GM12878 (cell line): ENCODE measurements at regions not wholly inside any gene's neighbourhood (a gene's known extent, or its start where the extent isn't known, plus 50 kb on each side); places are given as distances from the start of the nearest gene placed in this dataset.

Experiments used
- ATAC-seq: fragments of 200-7000 bp; cut with Tn5 transposase; 3 replicates; pipeline ENCODE4 v1.9.1; 2020; ENCODE audit warnings: mild to moderate bottlenecking, moderate library complexity
- BruUV-seq: library from RNA; stranded (reverse); fragments of 400-500 nt; replicated peaks from 2 replicates; lab custom pipeline; 2021; lab: Mats Ljungman, UMichigan
- CTCF ChIA-PET: fragments of 300-600 bp; sonication (Branson Sonifier 250); formaldehyde crosslinking; extraction: SDS; loops from one replicate; lab custom pipeline; 2021; ENCODE audit warnings: inconsistent platforms; lab: Yijun Ruan, JAX
- POLR2A ChIA-PET: fragments of 350-600 bp; formaldehyde crosslinking; extraction: SDS; loops from one replicate; lab custom pipeline; 2021; ENCODE audit warnings: inconsistent platforms; lab: Charles Lee
- RAD21 ChIA-PET: fragments of 300-600 bp; sonication (Branson Sonifier 250); formaldehyde crosslinking; loops from one replicate; lab custom pipeline; 2023; ENCODE audit warnings: antibody characterized with exemption; ENCODE audit not compliant: unreplicated experiment; lab: Charles Lee
- SMC1A ChIA-PET: fragments of 300-600 bp; sonication (Branson Sonifier 250); formaldehyde crosslinking; loops from one replicate; lab custom pipeline; 2023; ENCODE audit not compliant: unreplicated experiment, uncharacterized antibody; lab: Charles Lee
- DNase-seq: peaks from one replicate; pipeline ENCODE4 v3.0.0-alpha.2; 2011; ENCODE audit warnings: low read depth, low spot score
- FAIRE-seq: peaks from 3 replicates; lab custom pipeline; 2011; peaks lifted over from hg19 to GRCh38; lab: Jason Lieb, UNC
- H2AFZ ChIP-seq: 2 replicates; pipeline ENCODE4 v1.6.0; 2011; ENCODE audit warnings: low read depth, low read length, control low read depth; ENCODE audit not compliant: control insufficient read depth
- H3K27ac ChIP-seq: 2 replicates; pipeline ENCODE4 v1.5.1; 2011; ENCODE audit warnings: control low read depth; ENCODE audit not compliant: control insufficient read depth, insufficient read depth
- H3K27me3 ChIP-seq, 2 experiments: replicated peaks in 1 of 2; 2 replicates each; pipeline versions ENCODE4 v1.6.0 to v1.6.1; 2011; ENCODE audit warnings: low read length in 1 of 2; ENCODE audit not compliant: control insufficient read depth in 2 of 2, insufficient read depth in 2 of 2
- H3K36me3 ChIP-seq, 2 experiments: 2 replicates each; pipeline ENCODE4 v1.5.1; 2011; ENCODE audit warnings: low read length in 1 of 2; ENCODE audit not compliant: control insufficient read depth in 2 of 2, insufficient read depth in 2 of 2
- H3K4me1 ChIP-seq: 2 replicates; pipeline ENCODE4 v1.6.1; 2011; ENCODE audit warnings: mild to moderate bottlenecking, low read length, moderate library complexity, mixed read lengths; ENCODE audit not compliant: control insufficient read depth, insufficient read depth
- H3K4me2 ChIP-seq: 2 replicates; pipeline ENCODE4 v1.6.0; 2011; ENCODE audit warnings: control low read depth; ENCODE audit not compliant: control insufficient read depth, insufficient read depth
- H3K4me3 ChIP-seq: fragments of 200-600 bp; sonication (generic); 2 replicates; pipeline ENCODE4 v1.5.1; 2016
- H3K79me2 ChIP-seq: 2 replicates; pipeline ENCODE4 v1.6.0; 2011; ENCODE audit warnings: low read length; ENCODE audit not compliant: control insufficient read depth, insufficient read depth
- H3K9ac ChIP-seq: 2 replicates; pipeline ENCODE4 v1.8.0; 2011; ENCODE audit warnings: low read length, control low read depth, mixed read lengths; ENCODE audit not compliant: control insufficient read depth, insufficient read depth
- H3K9me3 ChIP-seq: replicated peaks from 3 replicates; pipeline ENCODE4 v1.5.1; 2011; ENCODE audit warnings: mild to moderate bottlenecking, low read length; ENCODE audit not compliant: control insufficient read depth, insufficient read depth
- H4K20me1 ChIP-seq: 2 replicates; pipeline ENCODE4 v1.6.0; 2011; ENCODE audit not compliant: control insufficient read depth, insufficient read depth
- ATF7 ChIP-seq: fragments of 450-650 bp; IDR thresholded peaks from 2 replicates; pipeline ENCODE4 v1.6.1; 2016; ENCODE audit warnings: low read depth, mild to moderate bottlenecking
- CBX3 ChIP-seq: fragments of 200-600 bp; sonication (generic); IDR thresholded peaks from 2 replicates; pipeline ENCODE4 v1.6.1; 2016; ENCODE audit warnings: low read depth, borderline replicate concordance
- FOXK2 ChIP-seq: fragments of 450-650 bp; IDR thresholded peaks from 2 replicates; pipeline ENCODE4 v1.6.1; 2017; ENCODE audit warnings: mild to moderate bottlenecking, moderate library complexity
- GATAD2B ChIP-seq: fragments of 450-650 bp; conservative IDR thresholded peaks from 2 replicates; pipeline ENCODE4 v1.6.1; 2017; ENCODE audit warnings: low read depth, mild to moderate bottlenecking, moderate library complexity
- IKZF2 ChIP-seq, 2 experiments: fragments of 450-650 bp; IDR thresholded peaks; 2 replicates each; pipeline ENCODE4 v1.6.1; 2017; ENCODE audit warnings: mild to moderate bottlenecking in 2 of 2, moderate library complexity in 2 of 2
- MYB ChIP-seq: fragments of 150-350 bp; IDR thresholded peaks from 2 replicates; pipeline ENCODE4 v1.6.1; 2014; ENCODE audit warnings: mild to moderate bottlenecking, low read depth, low read length, borderline replicate concordance
- PAX5 ChIP-seq: IDR thresholded peaks from 2 replicates; pipeline ENCODE4 v1.6.1; 2011; ENCODE audit warnings: low read depth, low read length, borderline replicate concordance
- RFX5 ChIP-seq: IDR thresholded peaks from 2 replicates; pipeline ENCODE4 v1.6.1; 2011; ENCODE audit warnings: low read depth, low read length, improper control_type of control experiment
- SREBF1 ChIP-seq: IDR thresholded peaks from 2 replicates; pipeline ENCODE4 v1.6.1; 2012; ENCODE audit warnings: mild to moderate bottlenecking, low read length
- SREBF2 ChIP-seq: IDR thresholded peaks from 2 replicates; pipeline ENCODE4 v1.6.1; 2012; ENCODE audit warnings: mild to moderate bottlenecking, low read length
- SUZ12 ChIP-seq: fragments of 200-600 bp; sonication (generic); IDR thresholded peaks from one replicate; pipeline ENCODE4 v1.6.1; 2018; ENCODE audit warnings: antibody characterized with exemption, mild to moderate bottlenecking; ENCODE audit not compliant: unreplicated experiment
- WRNIP1 ChIP-seq: IDR thresholded peaks from 2 replicates; pipeline ENCODE4 v1.6.1; 2011; ENCODE audit warnings: low read depth, low read length, improper control_type of control experiment, borderline replicate concordance
- ZNF207 ChIP-seq: fragments of 450-650 bp; IDR thresholded peaks from 2 replicates; pipeline ENCODE4 v1.6.1; 2014; ENCODE audit warnings: antibody characterized with exemption, mild to moderate bottlenecking, borderline replicate concordance
- ZNF217 ChIP-seq: fragments of 450-650 bp; IDR thresholded peaks from 2 replicates; pipeline ENCODE4 v1.6.1; 2017; ENCODE audit warnings: antibody characterized with exemption, mild to moderate bottlenecking
- ZNF622 ChIP-seq: fragments of 450-650 bp; IDR thresholded peaks from 2 replicates; pipeline ENCODE4 v1.6.1; 2017; ENCODE audit warnings: mild to moderate bottlenecking, inconsistent platforms
- WGBS: methylation state at CpG from one replicate; pipeline ENCODE4 v1.1.6; 2016; ENCODE audit warnings: low lambda C conversion rate; ENCODE audit not compliant: insufficient replicate concordance, insufficient coverage; ENCODE audit errors: missing lambda C conversion rate; 5-methylcytosine and 5-hydroxymethylcytosine counted together
- in situ Hi-C: fragments of 300-500 bp; cut with MboI; formaldehyde crosslinking; loops from 9 replicates; pipeline ENCODE4 v1.14.3; 2018; ENCODE audit warnings: mixed read lengths
- intact Hi-C: fragments of 100-400 bp; cut with micrococcal nuclease; formaldehyde crosslinking; loops from one replicate; pipeline ENCODE4 v1.14.2; 2022; ENCODE audit not compliant: unreplicated experiment
- TF ChIP-seq, protein P1 (sequence below): fragments of 450-650 bp; IDR thresholded peaks from 2 replicates; pipeline ENCODE4 v1.6.1; 2018; ENCODE audit warnings: mild to moderate bottlenecking, low read depth, moderate library complexity; ENCODE audit not compliant: partially characterized antibody
- TF ChIP-seq, protein P2 (sequence below): fragments of 450-650 bp; IDR thresholded peaks from 2 replicates; pipeline ENCODE4 v1.6.1; 2016; ENCODE audit warnings: mild to moderate bottlenecking
- TF ChIP-seq, protein P3 (sequence below): IDR thresholded peaks from 2 replicates; pipeline ENCODE4 v1.6.1; 2012; ENCODE audit warnings: low read depth, low read length, improper control_type of control experiment
- TF ChIP-seq, protein P4 (sequence below): IDR thresholded peaks from 2 replicates; pipeline ENCODE4 v1.6.1; 2012; ENCODE audit warnings: low read length, inconsistent platforms

DNA sequence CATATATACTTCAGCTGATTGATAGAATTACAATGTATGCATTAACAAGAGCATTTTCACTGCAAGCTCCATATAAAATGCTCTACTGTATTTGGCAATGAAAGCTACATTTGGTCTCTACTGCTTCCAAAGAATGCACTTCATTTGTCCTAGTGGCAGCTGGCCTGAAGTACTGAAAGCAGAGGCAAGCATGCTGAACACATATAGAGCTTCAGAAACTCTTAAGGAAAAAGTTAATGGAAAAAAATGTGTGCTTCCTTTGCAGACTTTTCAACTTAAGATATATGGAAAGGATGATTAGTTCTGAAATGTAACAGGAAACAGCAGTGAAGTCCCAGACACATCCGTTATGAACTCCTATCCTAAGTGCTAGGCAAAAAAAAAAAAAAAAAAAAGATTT is 537.1 kb upstream of the POM121L12 start (continued):
- TF ChIP-seq, protein P1, sequence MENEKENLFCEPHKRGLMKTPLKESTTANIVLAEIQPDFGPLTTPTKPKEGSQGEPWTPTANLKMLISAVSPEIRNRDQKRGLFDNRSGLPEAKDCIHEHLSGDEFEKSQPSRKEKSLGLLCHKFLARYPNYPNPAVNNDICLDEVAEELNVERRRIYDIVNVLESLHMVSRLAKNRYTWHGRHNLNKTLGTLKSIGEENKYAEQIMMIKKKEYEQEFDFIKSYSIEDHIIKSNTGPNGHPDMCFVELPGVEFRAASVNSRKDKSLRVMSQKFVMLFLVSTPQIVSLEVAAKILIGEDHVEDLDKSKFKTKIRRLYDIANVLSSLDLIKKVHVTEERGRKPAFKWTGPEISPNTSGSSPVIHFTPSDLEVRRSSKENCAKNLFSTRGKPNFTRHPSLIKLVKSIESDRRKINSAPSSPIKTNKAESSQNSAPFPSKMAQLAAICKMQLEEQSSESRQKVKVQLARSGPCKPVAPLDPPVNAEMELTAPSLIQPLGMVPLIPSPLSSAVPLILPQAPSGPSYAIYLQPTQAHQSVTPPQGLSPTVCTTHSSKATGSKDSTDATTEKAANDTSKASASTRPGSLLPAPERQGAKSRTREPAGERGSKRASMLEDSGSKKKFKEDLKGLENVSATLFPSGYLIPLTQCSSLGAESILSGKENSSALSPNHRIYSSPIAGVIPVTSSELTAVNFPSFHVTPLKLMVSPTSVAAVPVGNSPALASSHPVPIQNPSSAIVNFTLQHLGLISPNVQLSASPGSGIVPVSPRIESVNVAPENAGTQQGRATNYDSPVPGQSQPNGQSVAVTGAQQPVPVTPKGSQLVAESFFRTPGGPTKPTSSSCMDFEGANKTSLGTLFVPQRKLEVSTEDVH, result no peak
- no peak for TF ChIP-seq SREBF1

DNA sequence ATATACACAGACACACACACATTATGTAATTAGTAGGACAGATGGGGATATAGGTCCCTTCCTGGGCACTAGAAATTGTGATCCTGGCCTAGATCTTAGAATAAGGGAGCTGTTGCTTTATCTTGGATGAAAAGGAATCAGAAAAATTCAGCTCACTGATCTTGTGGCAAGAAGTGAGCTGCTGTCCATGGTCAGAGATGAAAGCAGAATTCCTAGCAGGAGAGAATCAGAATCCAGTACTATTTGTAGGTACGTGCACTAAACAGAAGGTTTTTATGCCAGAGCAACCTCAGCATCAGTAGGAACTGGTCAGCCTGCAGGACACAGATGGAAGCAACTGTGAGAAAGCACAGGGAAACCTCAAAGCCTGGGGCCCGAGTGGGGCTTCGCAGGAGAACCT is 549.2 kb upstream of the POM121L12 start:
- RAD21 ChIA-PET, result no interaction called here
- intact Hi-C loops (no loop called here), in situ Hi-C loops (no loop called here)
- Histone ChIP-seq H4K20me1 (no peaks in the 10 kb centered on the region), H3K9ac (no peak overlapping the region), H3K27me3 (no peaks in the 10 kb centered on the region), H2AFZ (no peak overlapping the region), H3K36me3 (no peaks in the 10 kb centered on the region), H3K4me3 (no peak overlapping the region), H3K9me3 (no peaks in the 10 kb centered on the region), H3K4me1 (no peaks in the 10 kb centered on the region), H3K27ac (no peak overlapping the region), H3K79me2 (no peaks in the 10 kb centered on the region), H3K4me2 (no peak overlapping the region)
- no TSS peak for BruUV-seq
- POLR2A ChIA-PET, result no interaction called here
- FAIRE-seq (no peak), DNase-seq (no peak), ATAC-seq (no peak)
- WGBS, result 8% methylated on average over 3 of the region's 3 CpGs
- CTCF ChIA-PET, result interaction anchor here (1.2 kb wide), 1 partner anchor 10 kb away, joined by 3 read pairs; no protein-coding TSS in a partner anchor
- SMC1A ChIA-PET, result no interaction called here
- TF ChIP-seq SUZ12, result no peak
- TF ChIP-seq ZNF217, result no peak
- TF ChIP-seq IKZF2 (IDR thresholded peaks at IDR 0.05), result no peak
- no peak for TF ChIP-seq SREBF2
- no peak for TF ChIP-seq WRNIP1
- no peak for TF ChIP-seq ZNF207
- TF ChIP-seq, protein P2, sequence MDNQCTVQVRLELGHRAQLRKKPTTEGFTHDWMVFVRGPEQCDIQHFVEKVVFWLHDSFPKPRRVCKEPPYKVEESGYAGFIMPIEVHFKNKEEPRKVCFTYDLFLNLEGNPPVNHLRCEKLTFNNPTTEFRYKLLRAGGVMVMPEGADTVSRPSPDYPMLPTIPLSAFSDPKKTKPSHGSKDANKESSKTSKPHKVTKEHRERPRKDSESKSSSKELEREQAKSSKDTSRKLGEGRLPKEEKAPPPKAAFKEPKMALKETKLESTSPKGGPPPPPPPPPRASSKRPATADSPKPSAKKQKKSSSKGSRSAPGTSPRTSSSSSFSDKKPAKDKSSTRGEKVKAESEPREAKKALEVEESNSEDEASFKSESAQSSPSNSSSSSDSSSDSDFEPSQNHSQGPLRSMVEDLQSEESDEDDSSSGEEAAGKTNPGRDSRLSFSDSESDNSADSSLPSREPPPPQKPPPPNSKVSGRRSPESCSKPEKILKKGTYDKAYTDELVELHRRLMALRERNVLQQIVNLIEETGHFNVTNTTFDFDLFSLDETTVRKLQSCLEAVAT, result no peak
- no peak for TF ChIP-seq MYB
- TF ChIP-seq, protein P3, sequence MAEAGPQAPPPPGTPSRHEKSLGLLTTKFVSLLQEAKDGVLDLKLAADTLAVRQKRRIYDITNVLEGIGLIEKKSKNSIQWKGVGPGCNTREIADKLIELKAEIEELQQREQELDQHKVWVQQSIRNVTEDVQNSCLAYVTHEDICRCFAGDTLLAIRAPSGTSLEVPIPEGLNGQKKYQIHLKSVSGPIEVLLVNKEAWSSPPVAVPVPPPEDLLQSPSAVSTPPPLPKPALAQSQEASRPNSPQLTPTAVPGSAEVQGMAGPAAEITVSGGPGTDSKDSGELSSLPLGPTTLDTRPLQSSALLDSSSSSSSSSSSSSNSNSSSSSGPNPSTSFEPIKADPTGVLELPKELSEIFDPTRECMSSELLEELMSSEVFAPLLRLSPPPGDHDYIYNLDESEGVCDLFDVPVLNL, result no peak
- TF ChIP-seq GATAD2B, result no peak
- no peak for TF ChIP-seq PAX5
- no peak for TF ChIP-seq FOXK2
- TF ChIP-seq ZNF622, result no peak
- no peak for TF ChIP-seq RFX5
- no peak for TF ChIP-seq ATF7
- TF ChIP-seq, protein P4, sequence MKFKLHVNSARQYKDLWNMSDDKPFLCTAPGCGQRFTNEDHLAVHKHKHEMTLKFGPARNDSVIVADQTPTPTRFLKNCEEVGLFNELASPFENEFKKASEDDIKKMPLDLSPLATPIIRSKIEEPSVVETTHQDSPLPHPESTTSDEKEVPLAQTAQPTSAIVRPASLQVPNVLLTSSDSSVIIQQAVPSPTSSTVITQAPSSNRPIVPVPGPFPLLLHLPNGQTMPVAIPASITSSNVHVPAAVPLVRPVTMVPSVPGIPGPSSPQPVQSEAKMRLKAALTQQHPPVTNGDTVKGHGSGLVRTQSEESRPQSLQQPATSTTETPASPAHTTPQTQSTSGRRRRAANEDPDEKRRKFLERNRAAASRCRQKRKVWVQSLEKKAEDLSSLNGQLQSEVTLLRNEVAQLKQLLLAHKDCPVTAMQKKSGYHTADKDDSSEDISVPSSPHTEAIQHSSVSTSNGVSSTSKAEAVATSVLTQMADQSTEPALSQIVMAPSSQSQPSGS, result no peak
- TF ChIP-seq CBX3, result no peak
